HT-29 (cell line): ENCODE measurements at regions not wholly inside any gene's neighbourhood (a gene's known extent, or its start where the extent isn't known, plus 50 kb on each side); places are given as distances from the start of the nearest gene placed in this dataset.
"Not testable (repeated sequence)": the region's sequence is repeated elsewhere in the genome, so short reads cannot be mapped to it uniquely, and the experiment has no call there.

Source experiments
- DNase-seq: peaks from one replicate; pipeline ENCODE4 v3.0.0-alpha.2; 2015; ENCODE audit warnings: low spot score

DNA sequence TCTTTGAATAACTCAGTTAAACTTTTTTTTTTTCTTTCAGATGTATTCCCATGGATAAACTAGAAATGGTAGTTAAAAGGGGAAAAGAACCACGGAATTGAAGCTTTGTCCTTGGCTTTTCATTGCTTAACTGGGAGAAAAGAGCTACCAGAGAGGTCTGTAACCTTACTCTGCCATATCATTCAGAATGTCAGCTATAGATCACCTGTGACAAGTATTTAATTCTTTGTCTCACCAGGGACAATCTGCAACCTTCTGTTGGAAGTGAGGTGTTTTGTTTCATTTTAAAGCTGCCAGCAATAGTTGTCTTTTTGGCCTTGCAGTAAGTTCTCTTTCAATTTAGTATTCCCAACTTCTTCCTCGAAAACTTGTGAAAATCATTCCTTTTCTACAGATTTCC is 618.4 kb downstream of the FRK start:
- DNase-seq, result no peak

DNA sequence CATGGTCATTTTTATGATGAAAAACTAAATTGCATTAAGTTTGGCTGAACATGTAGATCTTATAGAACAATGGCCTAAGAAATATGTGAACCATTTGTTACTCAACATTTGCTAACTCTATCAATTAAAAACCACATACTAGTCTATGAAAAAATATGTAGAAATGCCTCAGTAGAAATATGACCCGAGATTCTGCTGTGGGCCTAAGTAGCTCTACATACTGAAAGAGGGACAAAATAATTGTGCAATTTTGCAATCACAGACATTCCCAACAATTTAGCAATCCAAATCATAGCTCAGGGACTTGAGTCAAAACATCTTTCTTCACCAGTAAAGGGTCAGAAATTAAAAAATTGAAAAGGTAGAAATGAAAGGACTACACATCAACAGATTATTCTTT is 619.0 kb downstream of the FRK start:
- DNase-seq, result no peak

DNA sequence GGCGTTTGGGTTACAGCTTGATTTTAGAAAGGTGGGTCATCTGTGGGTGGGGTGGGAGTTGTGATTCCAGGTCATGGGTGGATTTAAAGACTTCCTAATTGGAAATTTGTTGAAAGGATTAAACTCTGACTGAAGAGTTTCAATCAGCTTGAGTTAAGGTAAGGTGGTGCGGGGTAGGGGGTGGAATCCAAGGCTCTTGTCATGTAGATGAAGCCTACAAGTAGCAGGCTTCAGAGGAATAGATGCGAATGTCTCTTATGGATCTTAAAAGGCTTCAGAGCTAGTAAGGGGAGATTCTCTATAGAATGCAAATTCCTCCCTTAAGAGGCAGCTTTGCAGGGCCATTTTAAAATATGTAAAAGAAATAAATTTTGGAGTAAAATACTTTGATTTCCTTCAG is 645.3 kb downstream of the FRK start:
- no peak for DNase-seq

DNA sequence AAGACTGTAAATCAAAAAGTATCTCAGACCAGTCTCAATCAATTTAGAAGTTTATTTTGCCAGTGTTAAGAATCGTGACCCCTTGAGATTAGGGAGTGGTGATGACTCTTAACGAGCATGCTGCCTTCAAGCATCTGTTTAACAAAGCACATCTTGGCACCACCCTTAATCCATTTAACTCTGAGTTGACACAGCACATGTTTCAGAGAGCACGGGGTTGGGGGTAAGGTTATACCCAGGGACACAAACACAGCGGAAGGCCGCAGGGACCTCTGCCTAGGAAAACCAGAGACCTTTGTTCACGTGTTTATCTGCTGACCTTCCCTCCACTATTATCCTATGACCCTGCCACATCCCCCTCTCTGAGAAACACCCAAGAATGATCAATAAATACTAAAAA is 645.8 kb downstream of the FRK start:
- DNase-seq, result not testable (repeated sequence)

DNA sequence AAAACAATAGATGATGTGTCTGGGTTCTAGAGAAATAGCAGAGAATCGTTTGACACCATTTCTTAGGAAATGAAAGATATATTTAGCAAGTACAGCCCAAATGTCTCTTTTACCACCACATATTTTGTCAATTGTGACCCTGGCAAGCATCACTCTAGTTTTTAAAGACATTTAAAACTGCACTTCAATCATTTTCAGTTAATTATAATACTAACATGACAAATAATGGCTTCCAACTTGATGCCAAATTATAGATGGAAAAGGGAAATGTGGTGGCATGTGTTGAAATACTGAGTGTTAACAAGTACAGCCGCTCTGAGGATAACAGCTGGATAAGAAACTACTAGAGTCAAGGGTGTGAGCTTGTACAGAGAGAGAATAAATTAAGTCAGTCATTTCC is 648.9 kb downstream of the FRK start:
- no peak for DNase-seq

DNA sequence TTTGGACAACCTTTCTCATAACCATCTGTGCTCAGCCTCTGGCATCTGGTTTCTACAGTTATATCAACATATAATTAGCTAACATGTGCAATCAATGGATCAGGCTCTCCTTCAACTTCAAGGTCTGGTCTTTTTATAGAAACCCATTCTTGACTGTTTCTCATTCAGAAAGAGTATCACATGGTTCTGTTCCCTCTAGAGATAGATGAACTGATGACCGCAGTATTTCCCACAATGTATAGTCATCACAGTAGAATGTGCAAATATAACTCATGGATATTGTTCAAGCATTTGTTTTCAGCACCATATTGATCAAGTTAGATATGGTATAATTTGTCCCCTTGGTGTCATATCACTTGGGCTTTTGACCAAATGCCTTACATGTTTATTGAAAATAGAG is 656.2 kb downstream of the FRK start:
- no peak for DNase-seq

DNA sequence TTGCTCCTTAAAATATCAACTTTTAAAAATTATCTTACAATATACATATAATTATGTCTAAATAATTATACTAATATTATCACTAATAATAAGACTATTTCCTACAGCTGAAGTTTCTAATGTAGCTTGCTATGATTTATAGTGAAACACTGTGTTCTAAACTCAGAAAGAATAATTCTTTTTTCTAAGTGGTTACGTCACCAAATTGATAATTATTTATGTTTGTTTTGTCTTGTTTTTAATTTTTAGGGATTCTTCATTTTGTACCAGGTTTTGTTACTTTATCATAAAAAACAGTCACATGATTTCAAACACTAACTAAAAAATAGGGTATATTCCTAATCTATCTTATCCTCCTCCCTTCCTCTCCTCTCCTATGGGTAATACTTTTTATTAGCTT is 662.1 kb downstream of the FRK start:
- no peak for DNase-seq

DNA sequence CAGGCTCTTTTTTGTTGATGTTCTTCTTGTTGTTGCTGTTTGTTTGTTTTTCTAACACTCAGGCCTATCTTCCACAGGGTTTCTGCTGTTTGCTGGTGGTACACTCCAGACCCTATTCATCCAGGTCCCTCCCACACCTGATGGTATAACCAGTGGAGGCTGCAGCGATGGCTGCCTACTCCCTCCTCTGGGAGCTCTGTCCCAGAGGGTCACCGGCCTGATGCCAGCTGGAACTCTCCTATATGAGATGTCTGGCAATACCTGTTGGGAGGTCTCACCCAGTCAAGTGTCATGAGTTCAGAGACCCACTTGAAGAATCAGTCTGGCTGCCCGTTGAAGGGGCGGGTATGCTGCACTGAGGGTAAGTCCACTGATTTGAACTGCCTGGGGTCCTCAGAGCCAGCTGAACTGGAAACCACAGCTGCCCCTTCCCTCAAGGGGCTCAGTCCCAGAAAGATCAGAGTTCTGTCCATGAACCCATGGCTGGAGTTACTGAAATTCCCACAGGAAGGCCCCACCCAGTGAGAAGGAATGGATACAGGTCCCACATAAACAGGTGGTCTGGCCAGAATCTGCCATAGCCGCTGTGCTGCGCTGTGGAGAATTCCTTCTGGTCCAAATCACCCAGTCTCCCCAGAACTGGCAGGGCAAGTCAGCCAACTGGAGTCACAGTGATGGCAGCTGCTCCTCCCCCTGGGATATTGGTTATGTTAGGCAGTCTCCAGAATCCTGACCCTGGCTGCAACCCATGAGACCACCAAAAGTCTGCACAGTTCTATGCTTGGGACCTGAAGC is 664.4 kb downstream of the FRK start:
- no peak for DNase-seq

DNA sequence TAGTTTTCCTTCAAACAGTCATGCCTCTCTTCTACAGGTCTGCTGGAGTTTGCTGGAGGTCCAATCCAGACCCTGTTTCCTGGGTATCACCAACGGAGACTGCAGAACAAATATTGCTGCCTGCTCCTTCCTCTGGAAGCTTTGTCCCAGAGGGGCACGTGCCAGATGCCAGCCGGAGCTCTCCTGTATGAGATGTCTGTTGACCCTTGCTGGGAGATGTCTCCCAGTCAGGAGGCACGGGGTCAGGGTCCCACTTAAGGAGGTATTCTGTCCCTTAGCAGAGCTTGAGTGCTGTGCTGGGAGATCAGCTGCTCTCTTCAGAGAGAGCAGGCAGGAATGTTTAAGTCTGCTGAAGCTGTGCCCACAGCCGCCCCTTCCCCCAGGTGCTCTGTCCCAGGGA is 666.9 kb downstream of the FRK start:
- DNase-seq, result no peak

DNA sequence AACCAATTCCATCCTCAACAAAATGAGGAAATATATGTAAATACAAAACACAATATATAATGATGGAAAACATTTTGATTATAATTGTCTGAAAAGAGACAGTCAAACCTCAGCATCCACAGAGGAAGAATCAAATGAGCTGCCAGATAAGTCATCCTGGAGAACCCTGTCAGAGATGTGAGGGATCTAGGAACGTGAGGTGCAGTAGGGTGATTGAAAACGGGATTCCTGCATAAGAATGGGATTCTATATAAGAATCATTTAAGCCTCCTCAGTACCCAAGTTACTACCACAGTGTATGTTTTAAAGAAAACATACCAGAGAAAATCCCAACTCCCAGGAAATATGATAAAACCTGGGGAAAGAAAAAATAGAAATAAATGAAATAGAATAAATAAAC is 690.5 kb downstream of the FRK start:
- no peak for DNase-seq

DNA sequence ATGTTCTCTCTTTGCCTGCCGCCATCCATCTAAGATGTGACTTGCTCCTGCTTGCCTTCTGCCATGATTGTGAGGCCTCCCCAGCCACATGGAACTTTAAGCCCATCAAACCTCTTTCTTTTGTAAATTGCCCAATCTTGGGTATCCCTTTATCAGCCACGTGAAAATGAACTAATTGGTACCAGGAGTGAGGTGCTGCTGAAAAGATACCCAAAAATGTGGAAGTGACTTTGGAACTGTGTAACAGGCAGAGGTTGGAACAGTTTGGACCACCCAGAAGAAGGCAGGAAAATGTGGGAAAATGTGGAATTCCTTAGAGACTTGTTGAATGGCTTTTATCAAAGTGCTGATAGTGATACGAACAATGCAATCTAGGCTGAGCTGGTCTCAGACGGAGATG is 694.9 kb downstream of the FRK start:
- DNase-seq, result no peak

DNA sequence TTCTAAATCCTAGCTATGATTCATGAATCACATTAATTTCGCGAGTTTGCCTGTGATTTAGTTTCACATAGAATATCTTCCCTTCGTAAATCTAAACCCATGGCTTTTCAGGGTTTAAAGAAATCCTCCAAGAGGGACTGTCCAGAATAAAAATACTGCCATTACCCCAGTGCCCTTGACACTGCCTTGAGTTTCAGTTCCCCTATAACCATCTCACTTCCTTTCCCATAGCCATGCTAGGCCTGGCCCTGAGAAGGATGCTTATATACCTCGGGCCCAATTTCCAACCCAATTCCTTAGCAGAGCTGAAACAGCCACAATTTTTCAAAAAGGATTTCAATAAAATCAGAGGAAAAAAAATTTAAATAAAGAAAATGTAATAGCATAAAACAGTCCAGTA is 697.3 kb downstream of the FRK start:
- DNase-seq, result no peak

DNA sequence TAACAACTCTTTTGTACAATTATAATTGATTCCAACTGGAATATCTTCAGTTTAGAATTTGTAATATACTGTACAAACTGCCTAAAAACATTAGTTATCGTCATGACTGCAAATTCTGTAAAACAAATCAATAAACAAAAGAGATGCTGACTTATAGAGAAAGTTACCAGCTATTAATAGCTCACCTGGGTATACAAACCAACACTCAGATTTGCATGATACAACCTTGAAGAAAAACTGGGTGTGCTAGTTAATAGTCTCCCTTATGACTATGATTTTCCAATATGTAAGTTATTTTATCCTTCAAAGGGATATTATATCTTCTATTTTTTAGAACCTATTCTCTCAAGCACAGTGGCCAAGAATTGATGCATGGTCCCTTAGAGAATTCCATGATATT is 698.5 kb downstream of the FRK start:
- DNase-seq, result no peak

DNA sequence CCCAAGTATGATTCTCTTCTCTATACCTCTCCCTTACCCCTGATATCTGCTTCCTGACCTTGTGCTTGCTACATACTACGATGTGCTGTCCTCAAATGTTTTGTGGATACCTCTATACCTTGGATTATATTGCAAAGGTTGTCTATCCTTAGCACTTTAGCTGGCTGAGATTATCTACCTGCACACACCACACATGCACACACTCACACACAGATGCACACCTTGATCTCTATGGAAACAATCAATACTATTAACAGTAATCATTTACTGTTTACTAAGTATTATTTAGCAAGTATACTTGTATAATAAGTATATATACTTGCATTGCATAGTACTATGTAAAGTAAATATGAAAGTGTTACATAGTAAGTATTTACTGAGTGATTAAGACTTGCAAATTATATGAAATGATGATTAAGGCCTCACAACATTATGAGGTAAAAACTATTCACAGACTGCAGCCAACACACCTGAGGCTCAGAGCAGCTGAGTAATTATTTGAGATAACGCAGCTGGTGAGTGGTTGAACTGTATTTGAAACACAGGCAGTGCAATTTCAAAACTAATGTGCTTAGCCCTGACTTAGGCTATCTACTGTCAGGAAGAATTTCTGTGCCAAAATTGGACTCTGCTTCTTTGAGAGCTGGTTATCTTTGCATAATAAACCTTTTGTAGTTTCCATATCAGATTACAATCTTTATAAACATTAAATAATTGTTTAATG is 699.9 kb downstream of the FRK start:
- DNase-seq, result no peak

DNA sequence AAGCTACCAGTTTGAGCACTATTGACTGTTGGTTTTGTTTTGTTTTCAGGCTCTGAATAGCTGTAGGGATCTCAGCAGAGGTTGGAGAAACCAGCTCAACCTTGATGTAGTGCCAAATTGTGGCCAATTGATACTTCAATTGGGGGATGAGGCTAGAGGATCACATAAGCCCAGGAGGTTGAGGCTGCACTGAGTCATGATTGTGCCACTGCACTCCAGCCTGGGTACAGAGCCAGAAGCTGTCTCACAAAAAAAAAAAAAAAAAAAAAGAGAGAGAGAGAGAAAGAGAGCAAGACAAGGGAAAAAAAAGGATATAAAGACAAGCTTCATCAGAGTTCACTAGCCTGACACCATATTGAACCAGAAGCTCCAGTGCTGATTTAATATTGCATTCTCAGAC is 702.1 kb downstream of the FRK start:
- no peak for DNase-seq

DNA sequence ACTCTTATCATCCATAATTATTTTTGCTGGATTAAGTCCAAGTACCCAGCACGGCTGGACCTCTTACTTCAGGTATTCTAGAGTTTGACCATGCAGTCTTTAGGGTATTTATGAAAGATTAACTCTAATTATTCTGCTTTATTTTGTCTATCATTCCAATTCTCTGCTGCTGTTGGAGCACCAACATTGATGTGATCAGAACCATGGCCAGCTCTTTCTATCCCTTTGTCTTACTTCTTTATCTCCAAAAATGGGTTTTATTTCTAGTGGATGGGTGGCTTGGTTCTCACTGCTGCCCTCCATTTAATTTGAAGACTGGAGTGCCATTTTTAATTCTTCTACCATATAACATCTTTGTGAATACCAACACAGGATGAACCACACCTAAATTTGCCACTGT is 704.3 kb downstream of the FRK start:
- DNase-seq, result no peak

DNA sequence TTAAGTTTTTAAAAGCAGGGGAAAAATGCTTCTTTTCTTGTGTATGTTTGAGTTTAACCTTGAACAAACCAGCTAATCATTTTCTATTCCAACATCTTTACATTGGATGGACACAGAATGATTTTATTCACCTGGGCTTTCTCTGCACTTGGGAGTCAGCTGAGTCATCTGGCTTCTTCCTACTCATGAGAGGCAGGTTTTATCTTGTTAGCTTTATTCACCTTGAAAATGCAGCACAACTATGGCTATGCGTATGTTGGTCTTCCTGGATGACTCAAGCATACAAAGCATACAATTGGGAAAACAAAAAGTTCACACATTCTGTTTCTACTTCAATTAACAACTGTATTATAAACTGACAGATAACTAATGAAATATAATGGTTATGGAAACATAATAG is 737.7 kb downstream of the FRK start:
- no peak for DNase-seq

DNA sequence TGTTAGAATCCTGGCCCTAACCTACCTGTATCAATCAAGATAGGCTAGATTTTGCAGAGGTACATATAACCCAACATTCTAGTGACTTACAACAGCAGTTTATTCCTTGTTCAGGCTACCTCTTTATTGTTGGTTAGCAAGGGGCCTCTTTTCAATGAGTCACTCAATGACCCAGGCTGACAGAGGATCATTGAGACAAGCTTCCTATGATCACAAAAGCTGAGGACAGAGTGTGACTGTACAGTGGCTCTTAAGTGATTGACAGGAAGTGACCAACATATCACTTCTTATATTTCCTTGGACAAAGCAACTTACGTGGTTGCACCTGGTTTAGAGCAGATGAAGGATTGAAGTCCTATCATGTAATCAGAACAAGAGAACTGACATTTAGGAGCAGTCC is 740.9 kb downstream of the FRK start:
- no peak for DNase-seq

DNA sequence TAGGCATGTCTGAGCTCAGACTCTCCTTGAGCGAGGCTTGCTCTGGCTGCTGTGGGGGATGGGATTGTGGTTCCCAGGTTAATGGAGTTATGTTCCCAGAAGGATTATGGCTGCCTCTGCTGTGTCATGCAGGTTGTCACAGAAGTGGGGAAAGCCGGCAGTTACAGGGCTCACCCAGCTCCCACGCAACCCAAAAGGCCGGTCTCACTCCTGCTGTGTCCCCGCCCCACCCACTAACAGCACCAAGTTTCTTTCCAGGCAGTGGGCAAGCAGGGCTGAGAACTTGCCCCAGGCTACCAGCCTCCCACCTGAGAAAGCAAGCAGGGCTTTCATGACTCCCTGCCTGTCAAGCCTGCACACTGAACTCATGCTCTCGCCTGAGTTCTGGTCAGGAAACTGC is 750.5 kb downstream of the FRK start:
- no peak for DNase-seq

DNA sequence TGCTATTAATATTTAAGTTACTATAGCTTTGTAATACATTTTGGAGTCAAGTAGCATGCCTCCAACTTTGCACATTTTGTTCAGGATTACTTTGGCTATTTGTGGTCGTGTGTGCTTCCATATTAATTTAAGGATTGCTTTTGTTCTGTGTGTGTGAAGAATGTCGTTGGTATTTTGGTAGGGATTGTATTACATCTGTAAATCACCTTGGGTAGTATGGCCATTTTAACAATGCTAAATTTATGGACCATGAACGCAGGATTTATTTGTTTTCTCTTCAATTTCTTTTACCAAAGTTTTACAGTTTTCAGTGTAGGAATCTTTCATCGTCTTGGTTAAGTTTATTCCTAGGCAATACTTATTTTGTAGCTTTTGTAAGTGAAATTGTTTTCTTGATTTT is 758.0 kb downstream of the FRK start:
- no peak for DNase-seq

DNA sequence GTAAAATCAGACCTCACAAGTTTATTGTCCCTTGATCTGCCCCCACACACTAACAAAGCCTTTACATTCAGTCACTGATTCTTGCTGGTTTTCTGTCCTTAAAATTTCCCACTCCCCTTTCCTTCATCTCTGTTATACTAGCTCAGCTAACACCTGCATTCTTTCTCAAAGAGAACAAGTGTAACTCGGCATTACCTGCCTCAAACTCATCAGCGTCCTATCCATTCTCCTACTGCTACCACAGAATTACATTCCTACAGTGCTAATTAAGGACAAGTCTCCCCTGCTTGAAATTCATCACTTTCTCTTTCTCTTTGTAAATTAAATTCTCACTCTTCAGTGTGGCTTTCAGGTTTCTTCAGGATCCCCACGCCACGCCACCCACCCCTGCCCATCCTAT is 773.2 kb downstream of the FRK start:
- DNase-seq, result no peak

DNA sequence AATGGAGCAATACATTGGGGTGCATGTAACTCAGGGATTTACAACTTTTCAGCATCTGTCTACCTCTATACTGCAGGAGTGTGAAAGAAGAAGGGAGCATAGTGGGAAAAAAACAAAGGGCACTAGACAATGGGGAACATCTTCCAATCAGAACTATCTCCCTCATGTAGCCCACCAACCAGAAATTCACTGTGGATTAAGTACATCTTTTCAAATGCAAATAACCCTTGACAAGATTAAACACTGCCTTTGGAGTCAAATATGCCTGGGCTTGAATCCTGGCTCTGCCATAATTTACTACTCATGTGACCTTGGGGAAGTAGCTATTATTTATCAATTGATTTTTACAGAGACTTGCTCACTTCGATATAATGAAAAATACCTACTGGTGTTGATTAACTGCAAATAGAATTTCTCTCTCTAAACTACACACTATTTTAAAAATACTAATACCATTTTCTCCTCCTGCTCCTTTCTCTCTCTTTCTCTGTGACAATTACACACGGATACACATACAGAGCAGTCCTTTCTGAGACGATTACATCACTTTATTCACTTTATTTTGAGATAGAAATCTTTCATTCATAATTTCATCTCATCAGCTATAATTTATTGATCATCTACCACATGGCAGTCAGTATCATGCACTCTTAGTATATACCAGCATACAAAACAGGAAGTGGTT is 783.7 kb downstream of the FRK start:
- no peak for DNase-seq

DNA sequence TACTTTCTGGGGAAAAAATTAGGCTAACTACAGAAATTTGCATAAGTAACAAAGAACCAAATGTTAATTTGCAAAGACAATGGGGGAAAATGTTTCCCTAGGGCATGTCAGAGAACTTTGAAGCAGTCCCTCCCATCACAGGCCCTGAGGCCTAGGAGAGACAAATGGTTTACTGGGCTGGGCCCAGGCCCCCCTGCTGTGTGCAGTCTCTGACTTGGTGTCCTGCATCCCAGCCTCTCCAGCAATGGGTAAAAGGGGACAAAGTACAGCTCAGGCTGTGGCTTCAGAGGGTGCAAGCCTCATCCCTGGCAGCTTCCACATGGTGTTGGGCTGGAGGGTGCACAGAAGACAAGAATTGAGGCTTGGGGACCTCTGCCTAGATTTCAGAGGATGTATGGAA is 788.4 kb downstream of the FRK start:
- no peak for DNase-seq
